Keratinocyte (primary cell): ENCODE measurements at regions not wholly inside any gene's neighbourhood (a gene's known extent, or its start where the extent isn't known, plus 50 kb on each side); places are given as distances from the start of the nearest gene placed in this dataset.

Source experiments
- DNase-seq: peaks from one replicate; pipeline ENCODE4 v3.0.0-alpha.2; 2011; ENCODE audit warnings: low read depth, missing footprints, low spot score
- FAIRE-seq: peaks from 2 replicates; lab custom pipeline; 2011; peaks lifted over from hg19 to GRCh38; lab: Jason Lieb, UNC
- H2AFZ ChIP-seq: 2 replicates; pipeline ENCODE4 v1.6.0; 2012; ENCODE audit warnings: low read length, control low read depth, inconsistent platforms; ENCODE audit not compliant: control insufficient read depth
- H3K27ac ChIP-seq: 2 replicates; pipeline ENCODE4 v1.5.1; 2011; ENCODE audit warnings: low read length; ENCODE audit not compliant: control insufficient read depth, insufficient read depth
- H3K27me3 ChIP-seq: 3 replicates; pipeline ENCODE4 v1.6.0; 2011; ENCODE audit warnings: low read length; ENCODE audit not compliant: control insufficient read depth, insufficient read depth; ENCODE audit errors: extremely low read depth
- H3K36me3 ChIP-seq, 2 experiments: 2 replicates in 1 of 2; 3 replicates in 1 of 2; pipeline ENCODE4 v1.5.1; 2011; ENCODE audit warnings: low read length in 2 of 2, mild to moderate bottlenecking in 1 of 2; ENCODE audit not compliant: control insufficient read depth in 2 of 2, insufficient read depth in 2 of 2; ENCODE audit errors: extremely low read depth in 1 of 2
- H3K4me1 ChIP-seq: 3 replicates; pipeline ENCODE4 v1.5.1; 2011; ENCODE audit warnings: low read length; ENCODE audit not compliant: control insufficient read depth, insufficient read depth; ENCODE audit errors: extremely low read depth
- H3K4me2 ChIP-seq: 3 replicates; pipeline ENCODE4 v1.6.0; 2011; ENCODE audit warnings: low read depth, low read length; ENCODE audit not compliant: control insufficient read depth, insufficient read depth; ENCODE audit errors: extremely low read depth
- H3K4me3 ChIP-seq, 3 experiments: fragments of 200-600 bp in 1 of 3; sonication (generic) in 1 of 3; 2 replicates in 2 of 3; 3 replicates in 1 of 3; pipeline ENCODE4 v1.5.1; 2011 to 2016; ENCODE audit warnings: low read length in 3 of 3, mild to moderate bottlenecking in 3 of 3, control low read depth in 2 of 3, inconsistent platforms in 1 of 3, low read depth in 1 of 3, mixed read lengths in 1 of 3, mixed run types in 1 of 3, moderate library complexity in 1 of 3; ENCODE audit not compliant: control insufficient read depth in 2 of 3, insufficient read depth in 2 of 3; ENCODE audit errors: extremely low read depth in 1 of 3
- H3K79me2 ChIP-seq: 2 replicates; pipeline ENCODE4 v1.6.0; 2012; ENCODE audit warnings: low read length; ENCODE audit not compliant: control insufficient read depth, insufficient read depth
- H3K9ac ChIP-seq: 3 replicates; pipeline ENCODE4 v1.6.0; 2011; ENCODE audit warnings: low read length; ENCODE audit not compliant: control insufficient read depth, insufficient read depth; ENCODE audit errors: extremely low read depth
- H3K9me1 ChIP-seq: 3 replicates; pipeline ENCODE4 v1.6.0; 2011; ENCODE audit warnings: low read length; ENCODE audit not compliant: control insufficient read depth, insufficient read depth; ENCODE audit errors: extremely low read depth
- H3K9me3 ChIP-seq: 2 replicates; pipeline ENCODE4 v1.5.1; 2012; ENCODE audit warnings: low read depth, low read length; ENCODE audit not compliant: control insufficient read depth
- H4K20me1 ChIP-seq: 3 replicates; pipeline ENCODE4 v1.6.0; 2011; ENCODE audit warnings: low read length; ENCODE audit not compliant: control insufficient read depth, insufficient read depth; ENCODE audit errors: extremely low read depth
- EZH2 ChIP-seq: IDR thresholded peaks from one replicate; pipeline ENCODE4 v1.6.1; 2012; ENCODE audit warnings: inconsistent platforms, mild to moderate bottlenecking, low read length, moderate library complexity
- dilution Hi-C: fragments of 300-500 bp; cut with MboI; formaldehyde crosslinking; loops from one replicate; pipeline ENCODE4 v1.7.0; 2020; ENCODE audit warnings: low sequenced_read_pairs; ENCODE audit not compliant: extremely low pct_ligation_motif_present
- TF ChIP-seq, protein P1 (sequence below), 3 experiments: IDR thresholded peaks in 1 of 3; conservative IDR thresholded peaks in 1 of 3; optimal IDR thresholded peaks in 1 of 3; 2 replicates in 2 of 3; 3 replicates in 1 of 3; pipeline versions ENCODE3 to v1.5.1; 2011; ENCODE audit warnings: low read length in 3 of 3, mild to moderate bottlenecking in 3 of 3, moderate library complexity in 2 of 3, control low read depth in 1 of 3, inconsistent platforms in 1 of 3; ENCODE audit not compliant: insufficient read depth in 2 of 3; ENCODE audit errors: extremely low read depth in 1 of 3

GRCh38 chr2:4416431-4416830 is 713.1 kb downstream of the DCDC2C start:
- no peak overlapping the region for H3K9ac ChIP-seq

DNA sequence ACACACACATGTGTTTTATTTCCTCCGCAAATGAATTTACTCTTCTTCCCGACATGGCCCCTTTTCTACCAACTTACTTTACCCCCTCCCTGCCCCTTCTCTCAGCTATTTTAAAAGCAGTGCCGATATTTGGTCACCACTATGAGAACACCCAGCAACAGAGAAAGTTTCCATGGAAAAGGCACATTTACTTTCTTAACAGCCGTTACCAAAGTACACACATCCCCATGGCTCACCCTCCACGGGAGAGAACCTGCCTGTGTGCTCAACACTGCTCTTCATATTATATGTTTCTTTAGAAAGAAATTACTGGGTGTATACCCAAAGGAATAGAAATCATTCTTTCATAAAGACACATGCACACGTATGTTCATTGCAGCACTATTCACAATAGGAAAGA is 714.4 kb downstream of the DCDC2C start:
- Histone ChIP-seq H3K9me1 (no peaks in the 10 kb centered on the region), H3K9me3 (peaks cover 7% of the 10 kb centered on the region), H3K27me3 (no peaks in the 10 kb centered on the region), H4K20me1 (no peaks in the 10 kb centered on the region), H3K4me1 (no peaks in the 10 kb centered on the region), H3K4me2 (no peak overlapping the region), H3K27ac (no peak overlapping the region), H3K79me2 (no peaks in the 10 kb centered on the region), H3K36me3 (no peaks in the 10 kb centered on the region), H3K4me3 (no peak overlapping the region), H2AFZ (no peak overlapping the region), H3K9ac (no peak overlapping the region)
- TF ChIP-seq, protein P1, sequence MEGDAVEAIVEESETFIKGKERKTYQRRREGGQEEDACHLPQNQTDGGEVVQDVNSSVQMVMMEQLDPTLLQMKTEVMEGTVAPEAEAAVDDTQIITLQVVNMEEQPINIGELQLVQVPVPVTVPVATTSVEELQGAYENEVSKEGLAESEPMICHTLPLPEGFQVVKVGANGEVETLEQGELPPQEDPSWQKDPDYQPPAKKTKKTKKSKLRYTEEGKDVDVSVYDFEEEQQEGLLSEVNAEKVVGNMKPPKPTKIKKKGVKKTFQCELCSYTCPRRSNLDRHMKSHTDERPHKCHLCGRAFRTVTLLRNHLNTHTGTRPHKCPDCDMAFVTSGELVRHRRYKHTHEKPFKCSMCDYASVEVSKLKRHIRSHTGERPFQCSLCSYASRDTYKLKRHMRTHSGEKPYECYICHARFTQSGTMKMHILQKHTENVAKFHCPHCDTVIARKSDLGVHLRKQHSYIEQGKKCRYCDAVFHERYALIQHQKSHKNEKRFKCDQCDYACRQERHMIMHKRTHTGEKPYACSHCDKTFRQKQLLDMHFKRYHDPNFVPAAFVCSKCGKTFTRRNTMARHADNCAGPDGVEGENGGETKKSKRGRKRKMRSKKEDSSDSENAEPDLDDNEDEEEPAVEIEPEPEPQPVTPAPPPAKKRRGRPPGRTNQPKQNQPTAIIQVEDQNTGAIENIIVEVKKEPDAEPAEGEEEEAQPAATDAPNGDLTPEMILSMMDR (optimal IDR thresholded peaks at IDR 0.05 in 1 of 3, IDR thresholded peaks at IDR 0.05 in 1 of 3, conservative IDR thresholded peaks at IDR 0.05 in 1 of 3; ENCODE audit: extremely low read depth in 1 of 3, insufficient read depth in 2 of 3, low read length in 3 of 3), result no peak
- no peak for TF ChIP-seq EZH2
- dilution Hi-C loops, result no loop called here
- FAIRE-seq (no peak), DNase-seq (no peak)

More at GRCh38 chr2:4416431-4416830, 713.1 kb downstream of the DCDC2C start:
- Histone ChIP-seq H3K4me1 (no peaks in the 10 kb centered on the region), H3K36me3 (no peaks in the 10 kb centered on the region), H3K4me3 (no peak overlapping the region), H3K27me3 (no peaks in the 10 kb centered on the region), H2AFZ (no peak overlapping the region), H3K4me2 (no peak overlapping the region), H3K9me1 (no peaks in the 10 kb centered on the region), H4K20me1 (no peaks in the 10 kb centered on the region), H3K27ac (no peak overlapping the region), H3K9me3 (peaks cover 5% of the 10 kb centered on the region), H3K79me2 (no peaks in the 10 kb centered on the region)
- DNase-seq (no peak), FAIRE-seq (no peak)
- dilution Hi-C loops, result no loop called here
- TF ChIP-seq, protein P1 (optimal IDR thresholded peaks at IDR 0.05 in 1 of 3, IDR thresholded peaks at IDR 0.05 in 1 of 3, conservative IDR thresholded peaks at IDR 0.05 in 1 of 3; ENCODE audit: extremely low read depth in 1 of 3, insufficient read depth in 2 of 3, low read length in 3 of 3), result no peak
- TF ChIP-seq EZH2, result no peak
